B cell (primary cell): ENCODE measurements at regions not wholly inside any gene's neighbourhood (a gene's known extent, or its start where the extent isn't known, plus 50 kb on each side); places are given as distances from the start of the nearest gene placed in this dataset.

Experiments used
- ATAC-seq: fragments of 200-7000 bp; cut with Tn5 transposase; one replicate; pipeline ENCODE4 v1.10.0; 2021; ENCODE audit warnings: low read depth, mild to moderate bottlenecking, moderate number of reproducible peaks, moderate library complexity
- CTCF ChIA-PET: fragments of 350-600 bp; sonication (Branson Sonifier 250); formaldehyde crosslinking; loops from one replicate; lab custom pipeline; 2021; ENCODE audit warnings: antibody characterized with exemption, inconsistent platforms; lab: Charles Lee
- POLR2A ChIA-PET: fragments of 350-600 bp; sonication (Branson Sonifier 250); formaldehyde crosslinking; loops from one replicate; lab custom pipeline; 2021; ENCODE audit warnings: antibody characterized with exemption; lab: Charles Lee
- DNase-seq: peaks from one replicate; pipeline ENCODE4 v3.0.0; 2013
- H2AFZ ChIP-seq: 2 replicates; pipeline ENCODE4 v1.6.1; 2012; ENCODE audit warnings: mild to moderate bottlenecking, low read depth, low read length; ENCODE audit not compliant: insufficient read depth, poor library complexity, severe bottlenecking
- H3K27ac ChIP-seq, 2 donors: 1 replicate in 1 of 2; 2 replicates in 1 of 2; pipeline ENCODE4 v1.5.1; 2012 to 2013; ENCODE audit warnings: low read length in 2 of 2, mild to moderate bottlenecking in 2 of 2, moderate library complexity in 1 of 2
- H3K27me3 ChIP-seq, 4 experiments: fragments of 200-600 bp in 1 of 4; sonication (generic) in 1 of 4; replicated peaks in 1 of 4; 1 replicate in 2 of 4; 2 replicates in 2 of 4; pipeline versions ENCODE4 v1.6.1 to v1.7.0; 2013 to 2016; ENCODE audit warnings: low read length in 3 of 4, mild to moderate bottlenecking in 2 of 4, mixed read lengths in 1 of 4, moderate library complexity in 1 of 4; ENCODE audit not compliant: insufficient read depth in 4 of 4, control insufficient read depth in 3 of 4; ENCODE audit errors: control extremely low read depth in 1 of 4
- H3K36me3 ChIP-seq, 2 experiments: replicated peaks in 1 of 2; 1 replicate in 1 of 2; 2 replicates in 1 of 2; pipeline versions ENCODE4 v1.6.1 to v1.7.1; 2013; ENCODE audit warnings: low read length in 1 of 2; ENCODE audit not compliant: insufficient read depth in 2 of 2, control insufficient read depth in 1 of 2; ENCODE audit errors: control extremely low read depth in 1 of 2, extremely low read depth in 1 of 2
- H3K4me1 ChIP-seq, 2 donors: fragments of 200-600 bp in 1 of 2; sonication (generic) in 1 of 2; 1 replicate in 1 of 2; 2 replicates in 1 of 2; pipeline versions ENCODE4 v1.5.1 to v1.6.1; 2013 to 2017; ENCODE audit warnings: low read length in 2 of 2; ENCODE audit not compliant: control insufficient read depth in 2 of 2, insufficient read depth in 2 of 2
- H3K4me2 ChIP-seq: replicated peaks from 2 replicates; pipeline ENCODE3; 2012; ENCODE audit warnings: mild to moderate bottlenecking, low read depth, low read length; ENCODE audit not compliant: poor library complexity, severe bottlenecking
- H3K4me3 ChIP-seq, 5 experiments: fragments of 200-600 bp in 1 of 5; sonication (generic) in 1 of 5; 1 replicate in 3 of 5; 2 replicates in 2 of 5; pipeline versions ENCODE4 v1.5.1 to v1.7.0; 2011 to 2016; ENCODE audit warnings: low read length in 4 of 5, mild to moderate bottlenecking in 4 of 5, low read depth in 2 of 5, control low read depth in 1 of 5, moderate library complexity in 1 of 5; ENCODE audit not compliant: insufficient read depth in 1 of 5; ENCODE audit errors: control extremely low read depth in 1 of 5, extremely low read depth in 1 of 5
- H3K79me2 ChIP-seq: fragments of 200-600 bp; sonication (generic); one replicate; pipeline ENCODE4 v1.6.0; 2016; ENCODE audit warnings: low read length; ENCODE audit not compliant: control insufficient read depth, insufficient read depth
- H3K9ac ChIP-seq: fragments of 200-600 bp; sonication (generic); 2 replicates; pipeline ENCODE4 v1.6.1; 2017; ENCODE audit warnings: mild to moderate bottlenecking, low read length, moderate library complexity
- H3K9me3 ChIP-seq, 3 donors: one replicate each; pipeline versions ENCODE4 v1.6.1 to v1.7.1; 2013; ENCODE audit warnings: low read length in 2 of 3; ENCODE audit not compliant: control insufficient read depth in 2 of 3, insufficient read depth in 1 of 3; ENCODE audit errors: control extremely low read depth in 1 of 3
- H4K20me1 ChIP-seq: 2 replicates; pipeline ENCODE4 v1.6.0; 2012; ENCODE audit warnings: mild to moderate bottlenecking, low read length; ENCODE audit not compliant: insufficient read depth, control insufficient read depth, poor library complexity, severe bottlenecking
- H3K27ac Mint-ChIP-seq: one replicate; pipeline ENCODE4 v1.8.0; 2021; ENCODE audit warnings: mixed read lengths
- H3K27me3 Mint-ChIP-seq: one replicate; pipeline ENCODE4 v1.8.0; 2021; ENCODE audit warnings: mixed read lengths
- H3K4me1 Mint-ChIP-seq: one replicate; pipeline ENCODE4 v1.8.0; 2021; ENCODE audit warnings: mixed read lengths
- H3K4me3 Mint-ChIP-seq: one replicate; pipeline ENCODE4 v1.8.0; 2021; ENCODE audit warnings: mixed read lengths
- H3K9me3 Mint-ChIP-seq: one replicate; pipeline ENCODE4 v1.8.0; 2022; ENCODE audit warnings: mixed read lengths; ENCODE audit not compliant: insufficient read depth
- CTCF ChIP-seq: fragments of 200-600 bp; IDR thresholded peaks from one replicate; pipeline ENCODE4 v1.8.0; 2022; ENCODE audit warnings: antibody characterized with exemption, mild to moderate bottlenecking
- EZH2 ChIP-seq: IDR thresholded peaks from 2 replicates; pipeline ENCODE4 v1.6.1; 2012; ENCODE audit warnings: borderline replicate concordance, low read depth, mild to moderate bottlenecking, moderate library complexity, low read length; ENCODE audit not compliant: insufficient read depth, poor library complexity, severe bottlenecking
- WGBS: methylation state at CpG from one replicate; pipeline ENCODE4 v1.1.5; 2013; ENCODE audit warnings: missing lambda C conversion rate; ENCODE audit not compliant: insufficient coverage; 5-methylcytosine and 5-hydroxymethylcytosine counted together
- intact Hi-C: fragments of 100-400 bp; cut with micrococcal nuclease; formaldehyde crosslinking; loops from one replicate; pipeline ENCODE4 v1.10.0; 2022

GRCh38 chr13:93147946-93148345, 78.7 kb upstream of the GPC6 start:
- H3K9ac ChIP-seq: no peak overlapping the region
- H3K79me2 ChIP-seq: no peaks in the 10 kb centered on the region
- no peaks in the 10 kb centered on the region for H3K36me3 ChIP-seq
- WGBS: no CpG with 5 or more reads among the region's 5 CpGs
- no peaks in the 10 kb centered on the region for H3K9me3 ChIP-seq
- H3K27me3 ChIP-seq: no peaks in the 10 kb centered on the region
- H2AFZ ChIP-seq: no peak overlapping the region
- H4K20me1 ChIP-seq: no peaks in the 10 kb centered on the region
- H3K27ac Mint-ChIP-seq: no peak overlapping the region
- H3K27ac ChIP-seq: no peak overlapping the region
- DNase-seq (no peak), ATAC-seq (no peak)
- no peaks in the 10 kb centered on the region for H3K4me1 ChIP-seq
- H3K4me3 Mint-ChIP-seq: no peak overlapping the region
- no peak for TF ChIP-seq CTCF
- no peak for TF ChIP-seq EZH2
- no peaks in the 10 kb centered on the region for H3K27me3 Mint-ChIP-seq
- ChIA-PET CTCF (no interaction called here), POLR2A (no interaction called here)
- H3K4me2 ChIP-seq: no peak overlapping the region
- intact Hi-C loops: no loop called here
- H3K4me3 ChIP-seq: no peak overlapping the region
- H3K4me1 Mint-ChIP-seq: no peaks in the 10 kb centered on the region
- peaks cover 7% of the 10 kb centered on the region for H3K9me3 Mint-ChIP-seq

- no peaks in the 10 kb centered on the region for H4K20me1 ChIP-seq
- no peak for ATAC-seq
- ChIA-PET CTCF (no interaction called here), POLR2A (no interaction called here)
- no peaks in the 10 kb centered on the region for H3K27me3 Mint-ChIP-seq
- H3K4me1 ChIP-seq: no peaks in the 10 kb centered on the region
- H3K9me3 Mint-ChIP-seq: peaks cover 7% of the 10 kb centered on the region
- no peak overlapping the region for H3K9ac ChIP-seq
- H2AFZ ChIP-seq: no peak overlapping the region
- no peak overlapping the region for H3K4me3 ChIP-seq
- intact Hi-C loops: no loop called here
- no peak overlapping the region for H3K4me3 Mint-ChIP-seq
- no peaks in the 10 kb centered on the region for H3K4me1 Mint-ChIP-seq
- DNase-seq: no peak
- H3K27me3 ChIP-seq: no peaks in the 10 kb centered on the region
- H3K9me3 ChIP-seq: no peaks in the 10 kb centered on the region
- H3K27ac Mint-ChIP-seq: no peak overlapping the region
- no peak overlapping the region for H3K4me2 ChIP-seq
- H3K79me2 ChIP-seq: no peaks in the 10 kb centered on the region
- no peaks in the 10 kb centered on the region for H3K36me3 ChIP-seq
- H3K27ac ChIP-seq: no peak overlapping the region
- TF ChIP-seq CTCF (no peak), EZH2 (no peak)
These were observed 75.3 kb upstream of the GPC6 start for GRCh38 chr13:93151277-93151676.
